SK-N-SH (cell line): ENCODE measurements at regions not wholly inside any gene's neighbourhood (a gene's known extent, or its start where the extent isn't known, plus 50 kb on each side); places are given as distances from the start of the nearest gene placed in this dataset.
"Not testable (repeated sequence)": the region's sequence is repeated elsewhere in the genome, so short reads cannot be mapped to it uniquely, and the experiment has no call there.

Experiments
- CTCF ChIA-PET: fragments of 300-600, 350-600 bp; formaldehyde crosslinking; extraction: SDS; loops from one replicate; lab custom pipeline; 2021; lab: Yijun Ruan, JAX
- POLR2A ChIA-PET: fragments of 350-600 bp; sonication (Branson Sonifier 250); formaldehyde crosslinking; extraction: SDS; loops from one replicate; lab custom pipeline; 2020; ENCODE audit warnings: antibody characterized with exemption, inconsistent platforms; lab: Yijun Ruan, JAX
- DNase-seq: peaks from one replicate; pipeline ENCODE4 v3.0.0; 2012
- H2AFZ ChIP-seq: fragments of 200-600 bp; sonication (generic); 2 replicates; pipeline ENCODE4 v1.8.1; 2016; ENCODE audit warnings: antibody characterized with exemption, mild to moderate bottlenecking, low read depth
- H3F3A ChIP-seq: fragments of 200-600 bp; sonication (generic); replicated peaks from 2 replicates; pipeline ENCODE3; 2016; ENCODE audit warnings: antibody characterized with exemption, mild to moderate bottlenecking; ENCODE audit not compliant: insufficient read depth
- H3K27ac ChIP-seq, 2 experiments: fragments of 200-500 bp in 1 of 2; fragments of 200-600 bp in 1 of 2; sonication (Bioruptor generic) in 1 of 2; sonication (generic), shearing (Covaris generic) in 1 of 2; 2 replicates each; pipeline versions ENCODE4 v1.5.1 to v1.6.1; 2014 to 2016; ENCODE audit warnings: low read depth in 2 of 2, inconsistent platforms in 1 of 2, low read length in 1 of 2, mild to moderate bottlenecking in 1 of 2, mixed read lengths in 1 of 2
- H3K27me3 ChIP-seq: fragments of 200-600 bp; sonication (generic), shearing (Covaris generic); 2 replicates; pipeline ENCODE4 v1.6.1; 2016; ENCODE audit warnings: mixed run types; ENCODE audit not compliant: insufficient read depth
- H3K36me3 ChIP-seq, 2 experiments: fragments of 200-500 bp in 1 of 2; fragments of 200-600 bp in 1 of 2; sonication (Bioruptor generic) in 1 of 2; sonication (generic) in 1 of 2; replicated peaks in 1 of 2; 2 replicates each; pipeline versions ENCODE3 to v1.5.1; 2014 to 2016; ENCODE audit warnings: low read length in 1 of 2, mild to moderate bottlenecking in 1 of 2; ENCODE audit not compliant: insufficient read depth in 2 of 2, control insufficient read depth in 1 of 2
- H3K4me1 ChIP-seq, 2 experiments: fragments of 200-500 bp in 1 of 2; fragments of 200-600 bp in 1 of 2; sonication (Bioruptor generic) in 1 of 2; sonication (generic), shearing (Covaris generic) in 1 of 2; 2 replicates each; pipeline versions ENCODE4 v1.5.1 to v1.6.1; 2014 to 2016; ENCODE audit warnings: low read depth in 1 of 2, low read length in 1 of 2, mixed run types in 1 of 2; ENCODE audit not compliant: insufficient read depth in 2 of 2, control insufficient read depth in 1 of 2
- H3K4me2 ChIP-seq: fragments of 200-600 bp; sonication (generic), shearing (Covaris generic); 2 replicates; pipeline ENCODE4 v1.6.1; 2017; ENCODE audit warnings: mixed run types
- H3K4me3 ChIP-seq, 2 experiments: fragments of 200-500 bp in 1 of 2; fragments of 200-600 bp in 1 of 2; sonication (Bioruptor generic) in 1 of 2; sonication (generic), shearing (Covaris generic) in 1 of 2; 2 replicates each; pipeline versions ENCODE4 v1.5.1 to v1.8.1; 2014 to 2016; ENCODE audit warnings: low read depth in 2 of 2, inconsistent platforms in 1 of 2, low read length in 1 of 2, mild to moderate bottlenecking in 1 of 2, mixed read lengths in 1 of 2, moderate library complexity in 1 of 2
- H3K79me2 ChIP-seq: fragments of 200-600 bp; sonication (generic); 2 replicates; pipeline ENCODE4 v1.8.1; 2017; ENCODE audit warnings: mild to moderate bottlenecking; ENCODE audit not compliant: insufficient read depth
- H3K9ac ChIP-seq: fragments of 200-600 bp; sonication (generic); 2 replicates; pipeline ENCODE4 v1.6.1; 2017; ENCODE audit warnings: mixed run types
- H3K9me2 ChIP-seq: fragments of 200-600 bp; sonication (generic); 2 replicates; pipeline ENCODE4 v1.6.1; 2017; ENCODE audit warnings: mixed run types
- H3K9me3 ChIP-seq: fragments of 200-600 bp; sonication (generic); 2 replicates; pipeline ENCODE4 v1.6.1; 2017; ENCODE audit warnings: mixed run types, mild to moderate bottlenecking, moderate library complexity
- H4K20me1 ChIP-seq: fragments of 200-600 bp; sonication (generic); 2 replicates; pipeline ENCODE4 v1.6.1; 2017; ENCODE audit warnings: mild to moderate bottlenecking, mixed run types; ENCODE audit not compliant: insufficient read depth
- CHD2 ChIP-seq: fragments of 150-350 bp; IDR thresholded peaks from 2 replicates; pipeline ENCODE4 v1.6.1; 2018; ENCODE audit warnings: low read length; ENCODE audit not compliant: partially characterized antibody
- EP300 ChIP-seq, 2 experiments: IDR thresholded peaks; 2 replicates each; pipeline versions ENCODE4 v1.4.0 to v1.6.1; 2012; ENCODE audit warnings: borderline replicate concordance in 1 of 2, low read depth in 1 of 2, low read length in 1 of 2
- FOSL2 ChIP-seq: IDR thresholded peaks from 2 replicates; pipeline ENCODE4 v1.4.0; 2012; ENCODE audit warnings: low read depth, mild to moderate bottlenecking, moderate library complexity, borderline replicate concordance
- FOXM1 ChIP-seq: IDR thresholded peaks from 2 replicates; pipeline ENCODE4 v1.4.0; 2012; ENCODE audit warnings: low read depth, mild to moderate bottlenecking
- GABPA ChIP-seq: IDR thresholded peaks from 2 replicates; pipeline ENCODE4 v1.4.0; 2012; ENCODE audit warnings: low read depth, mild to moderate bottlenecking
- MXI1 ChIP-seq: IDR thresholded peaks from 2 replicates; pipeline ENCODE4 v1.6.1; 2012; ENCODE audit warnings: mild to moderate bottlenecking, low read depth, low read length, improper control_type of control experiment
- NFIC ChIP-seq: IDR thresholded peaks from 2 replicates; pipeline ENCODE4 v1.4.0; 2012; ENCODE audit warnings: borderline replicate concordance
- NRF1 ChIP-seq: IDR thresholded peaks from 2 replicates; pipeline ENCODE4 v1.6.1; 2012; ENCODE audit warnings: low read depth, mild to moderate bottlenecking, low read length
- POLR2AphosphoS5 ChIP-seq: IDR thresholded peaks from 2 replicates; pipeline ENCODE4 v1.6.1; 2012; ENCODE audit warnings: low read depth, low read length
- RAD21 ChIP-seq: IDR thresholded peaks from 2 replicates; pipeline ENCODE4 v1.6.1; 2012; ENCODE audit warnings: mild to moderate bottlenecking, low read length
- RCOR1 ChIP-seq: fragments of 150-350 bp; IDR thresholded peaks from 2 replicates; pipeline ENCODE4 v1.6.1; 2017; ENCODE audit warnings: antibody characterized with exemption, low read length
- RFX5 ChIP-seq: IDR thresholded peaks from 2 replicates; pipeline ENCODE4 v1.6.1; 2012; ENCODE audit warnings: mild to moderate bottlenecking, improper control_type of control experiment, low read length
- TCF12 ChIP-seq: IDR thresholded peaks from 2 replicates; pipeline ENCODE4 v1.4.0; 2012
- USF1 ChIP-seq: IDR thresholded peaks from 2 replicates; pipeline ENCODE4 v1.4.0; 2012; ENCODE audit warnings: low read depth, borderline replicate concordance
- YY1 ChIP-seq: IDR thresholded peaks from 2 replicates; pipeline ENCODE4 v1.4.0; 2012; ENCODE audit warnings: low read depth, mild to moderate bottlenecking
- WGBS: methylation state at CpG from one replicate; pipeline ENCODE4 v1.1.6; 2017; ENCODE audit warnings: low lambda C conversion rate; 5-methylcytosine and 5-hydroxymethylcytosine counted together
- TF ChIP-seq, protein P1 (sequence below): IDR thresholded peaks from 2 replicates; pipeline ENCODE4 v1.4.0; 2012; ENCODE audit warnings: low read depth, borderline replicate concordance

GRCh38 chr11:86877503-86877902 lies 77.2 kb downstream of the PRSS23 start:
- H3K27me3 ChIP-seq, result no peaks in the 10 kb centered on the region
- CTCF ChIA-PET, result no interaction called here
- POLR2A ChIA-PET, result no interaction called here
- H3K27ac ChIP-seq, result no peak overlapping the region
- no peak overlapping the region for H2AFZ ChIP-seq
- H3F3A ChIP-seq, result peaks cover 13% of the 10 kb centered on the region
- no peak for DNase-seq
- H3K4me2 ChIP-seq, result no peak overlapping the region
- TF ChIP-seq EP300 (IDR thresholded peaks at IDR 0.05; ENCODE audit: borderline replicate concordance in 1 of 2, low read depth in 1 of 2, low read length in 1 of 2) (no peak), YY1 (no peak)
- TF ChIP-seq, protein P1, sequence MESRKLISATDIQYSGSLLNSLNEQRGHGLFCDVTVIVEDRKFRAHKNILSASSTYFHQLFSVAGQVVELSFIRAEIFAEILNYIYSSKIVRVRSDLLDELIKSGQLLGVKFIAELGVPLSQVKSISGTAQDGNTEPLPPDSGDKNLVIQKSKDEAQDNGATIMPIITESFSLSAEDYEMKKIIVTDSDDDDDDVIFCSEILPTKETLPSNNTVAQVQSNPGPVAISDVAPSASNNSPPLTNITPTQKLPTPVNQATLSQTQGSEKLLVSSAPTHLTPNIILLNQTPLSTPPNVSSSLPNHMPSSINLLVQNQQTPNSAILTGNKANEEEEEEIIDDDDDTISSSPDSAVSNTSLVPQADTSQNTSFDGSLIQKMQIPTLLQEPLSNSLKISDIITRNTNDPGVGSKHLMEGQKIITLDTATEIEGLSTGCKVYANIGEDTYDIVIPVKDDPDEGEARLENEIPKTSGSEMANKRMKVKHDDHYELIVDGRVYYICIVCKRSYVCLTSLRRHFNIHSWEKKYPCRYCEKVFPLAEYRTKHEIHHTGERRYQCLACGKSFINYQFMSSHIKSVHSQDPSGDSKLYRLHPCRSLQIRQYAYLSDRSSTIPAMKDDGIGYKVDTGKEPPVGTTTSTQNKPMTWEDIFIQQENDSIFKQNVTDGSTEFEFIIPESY, result no peak
- H3K4me3 ChIP-seq, result no peak overlapping the region
- H3K9ac ChIP-seq, result no peak overlapping the region
- no peaks in the 10 kb centered on the region for H3K9me2 ChIP-seq
- H3K36me3 ChIP-seq, result peaks cover 0 to 11% of the 10 kb centered on the region in 2 experiments
- H4K20me1 ChIP-seq, result no peaks in the 10 kb centered on the region
- peaks cover 0 to 6% of the 10 kb centered on the region in 2 experiments; a peak in 1 of 4 replicates for H3K4me1 ChIP-seq
- H3K79me2 ChIP-seq, result peaks cover 4% of the 10 kb centered on the region; the same call in 1 of the 2 replicates
- no peaks in the 10 kb centered on the region for H3K9me3 ChIP-seq

DNA sequence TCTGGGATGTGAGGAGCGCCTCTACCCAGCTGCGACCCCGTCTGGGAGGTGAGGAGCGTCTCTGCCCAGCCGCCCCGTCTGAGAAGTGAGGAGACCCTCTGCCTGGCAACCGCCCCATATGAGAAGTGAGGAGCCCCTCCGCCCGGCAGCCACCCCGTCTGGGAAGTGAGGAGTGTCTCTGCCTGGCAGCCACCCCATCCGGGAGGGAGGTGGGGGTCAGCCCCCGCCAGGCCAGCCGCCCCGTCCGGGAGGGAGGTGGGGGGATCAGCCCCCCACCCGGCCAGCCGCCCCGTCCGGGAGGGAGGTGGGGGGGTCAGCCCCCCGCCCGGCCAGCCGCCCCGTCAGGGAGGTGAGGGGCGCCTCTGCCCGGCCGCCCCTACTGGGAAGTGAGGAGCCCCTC lies 76.0 kb downstream of the FZD4 start:
- Histone ChIP-seq H3F3A (peaks cover 13% of the 10 kb centered on the region), H3K79me2 (peaks cover 12% of the 10 kb centered on the region; the same call in 1 of the 2 replicates), H3K36me3 (peaks cover 0 to 19% of the 10 kb centered on the region in 2 experiments)
- H3K27ac ChIP-seq, H3K27me3 ChIP-seq, CTCF ChIA-PET, H3K9me3 ChIP-seq, H3K9me2 ChIP-seq, H3K9ac ChIP-seq, H2AFZ ChIP-seq, H3K4me1 ChIP-seq, H3K4me3 ChIP-seq, DNase-seq, H4K20me1 ChIP-seq, POLR2A ChIA-PET, H3K4me2 ChIP-seq: not testable (repeated sequence)
- 80% methylated on average over 4 of the region's 26 CpGs for WGBS

DNA sequence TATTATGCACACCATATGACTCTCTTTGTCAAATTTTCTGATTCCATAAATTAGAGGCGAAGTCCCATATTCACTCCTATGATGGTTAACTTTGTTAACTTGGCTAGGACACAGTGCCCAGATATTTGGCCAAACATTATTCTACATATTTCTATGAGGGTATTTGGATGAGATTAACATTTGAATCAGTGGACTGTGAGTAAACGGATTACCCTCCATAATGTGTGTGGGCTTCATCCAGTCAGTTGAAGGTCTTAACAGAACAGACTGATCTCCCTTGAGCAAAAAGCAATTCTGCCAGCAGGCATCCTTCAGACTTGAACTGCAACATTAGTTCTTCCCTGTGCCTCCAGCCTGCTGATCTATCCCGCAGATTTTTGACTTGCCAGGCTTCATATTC lies 69.9 kb downstream of the FZD4 start:
- H3K27me3 ChIP-seq, result no peaks in the 10 kb centered on the region
- no peaks in the 10 kb centered on the region for H3K9me2 ChIP-seq
- H4K20me1 ChIP-seq, result no peaks in the 10 kb centered on the region
- H3K36me3 ChIP-seq, result peaks cover 0 to 24% of the 10 kb centered on the region in 2 experiments
- 87% methylated on average over 3 of the region's 3 CpGs for WGBS
- POLR2A ChIA-PET, result no interaction called here
- no peak for DNase-seq
- TF ChIP-seq GABPA, result no peak
- TF ChIP-seq CHD2, result no peak
- TF ChIP-seq FOXM1, result no peak
- no peak for TF ChIP-seq EP300 (IDR thresholded peaks at IDR 0.05; ENCODE audit: borderline replicate concordance in 1 of 2, low read depth in 1 of 2, low read length in 1 of 2)
- no peak for TF ChIP-seq MXI1
- TF ChIP-seq RCOR1, result no peak
- no peak for TF ChIP-seq RFX5
- TF ChIP-seq NRF1, result no peak
- no peak for TF ChIP-seq TCF12
- no peak for TF ChIP-seq USF1
- no peak for TF ChIP-seq NFIC
- TF ChIP-seq POLR2AphosphoS5, result no peak
- no peak for TF ChIP-seq RAD21
- no peak for TF ChIP-seq FOSL2
- no peak overlapping the region for H3K4me3 ChIP-seq
- no peak overlapping the region for H2AFZ ChIP-seq
- peaks cover 0 to 8% of the 10 kb centered on the region in 2 experiments; a peak in 1 of 4 replicates for H3K4me1 ChIP-seq
- no peak overlapping the region for H3K4me2 ChIP-seq
- H3K79me2 ChIP-seq, result peaks cover 8% of the 10 kb centered on the region; the same call in 1 of the 2 replicates
- CTCF ChIA-PET, result no interaction called here
- H3F3A ChIP-seq, result peaks cover 7% of the 10 kb centered on the region
- H3K9me3 ChIP-seq, result no peaks in the 10 kb centered on the region; the same call in 1 of the 2 replicates
- no peak overlapping the region for H3K9ac ChIP-seq
- no peak overlapping the region for H3K27ac ChIP-seq
